NCI-H748 treated with DMSO at 0.1 percent for 48 hours (cell line): ENCODE measurements at regions not wholly inside any gene's neighbourhood (a gene's known extent, or its start where the extent isn't known, plus 50 kb on each side); places are given as distances from the start of the nearest gene placed in this dataset.
A peak's percentile ranks its signal among the peaks of the same experiment; 100 is the strongest.
"Not testable (repeated sequence)": the region's sequence is repeated elsewhere in the genome, so short reads cannot be mapped to it uniquely, and the experiment has no call there.

Source experiments
- DNase-seq: peaks from one replicate; lab custom pipeline; 2025; lab: John Stamatoyannopoulos, UW

GRCh38 chr1:221527886-221528624, 213.8 kb downstream of the DUSP10 start:
- no peak for DNase-seq

GRCh38 chr1:221530159-221530558, 211.7 kb downstream of the DUSP10 start:
- not testable (repeated sequence) for DNase-seq

- no peak for DNase-seq
These were observed 211.1 kb downstream of the DUSP10 start for GRCh38 chr1:221530791-221531190.

GRCh38 chr1:221532071-221532773, 209.7 kb downstream of the DUSP10 start:
- DNase-seq, result no peak

- no peak for DNase-seq
These were observed 200.6 kb downstream of the DUSP10 start for GRCh38 chr1:221541296-221541695.

GRCh38 chr1:221543529-221544120, 198.3 kb downstream of the DUSP10 start:
- DNase-seq, result no peak

GRCh38 chr1:221548942-221549341, 192.9 kb downstream of the DUSP10 start:
- DNase-seq, result no peak

GRCh38 chr1:221549815-221550214, 192.1 kb downstream of the DUSP10 start:
- DNase-seq, result no peak

- not testable (repeated sequence) for DNase-seq
These were observed 189.1 kb downstream of the DUSP10 start for GRCh38 chr1:221552792-221553191.

GRCh38 chr1:221555689-221556433, 186.0 kb downstream of the DUSP10 start:
- DNase-seq, result no peak

GRCh38 chr1:221556435-221556834, 185.5 kb downstream of the DUSP10 start:
- DNase-seq, result no peak

GRCh38 chr1:221557013-221557412, 184.9 kb downstream of the DUSP10 start:
- no peak for DNase-seq

- DNase-seq, result no peak
These were observed 183.5 kb downstream of the DUSP10 start for GRCh38 chr1:221558396-221558795.

- DNase-seq, result no peak
These were observed 182.0 kb downstream of the DUSP10 start for GRCh38 chr1:221559911-221560310.

GRCh38 chr1:221562542-221563475, 179.1 kb downstream of the DUSP10 start:
- no peak for DNase-seq

- no peak for DNase-seq
These were observed 178.4 kb downstream of the DUSP10 start for GRCh38 chr1:221563476-221563921.

- no peak for DNase-seq
These were observed 177.0 kb downstream of the DUSP10 start for GRCh38 chr1:221564891-221565290.

GRCh38 chr1:221565711-221566110, 176.2 kb downstream of the DUSP10 start:
- no peak for DNase-seq

GRCh38 chr1:221567859-221568507, 173.9 kb downstream of the DUSP10 start:
- peak; percentile 27 for DNase-seq

- no peak for DNase-seq
These were observed 168.1 kb downstream of the DUSP10 start for GRCh38 chr1:221573756-221574155.

GRCh38 chr1:221574529-221574928, 167.4 kb downstream of the DUSP10 start:
- DNase-seq, result no peak
